ENCODE measurements at regions not wholly inside any gene's neighbourhood (a gene's known extent, or its start where the extent isn't known, plus 50 kb on each side); places are given as distances from the start of the nearest gene placed in this dataset.

- no peak for DNase-seq
These were observed 718.9 kb downstream of the BRD1 start for GRCh38 chr22:49108636-49109315.

GRCh38 chr22:49107961-49108530 is 719.6 kb downstream of the BRD1 start:
- DNase-seq: no peak

DNA sequence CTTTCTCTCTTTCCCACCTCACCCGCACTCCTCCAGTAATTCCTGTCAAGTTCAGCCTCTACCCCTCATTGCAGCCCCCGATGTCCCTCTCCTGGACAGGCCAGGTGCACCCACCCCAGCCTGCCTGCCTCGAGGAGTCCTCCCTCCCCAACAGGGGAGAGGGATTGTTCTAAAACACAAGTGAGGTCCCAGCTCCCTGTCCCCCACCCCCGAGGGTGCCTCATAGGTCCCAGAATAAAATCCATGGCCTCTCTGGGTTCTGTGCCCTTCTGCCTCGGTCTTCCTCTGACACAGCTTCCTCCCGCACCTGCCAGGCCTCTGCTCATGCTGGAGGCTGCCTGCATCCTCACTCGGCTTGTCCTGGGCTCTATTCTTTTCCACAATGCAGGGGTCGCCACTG is 720.1 kb downstream of the BRD1 start:
- DNase-seq: no peak

- no peak for DNase-seq
These were observed 720.9 kb downstream of the BRD1 start for GRCh38 chr22:49106842-49107152.

GRCh38 chr22:49106096-49106841 is 721.4 kb downstream of the BRD1 start:
- DNase-seq: no peak

- no peak for DNase-seq
These were observed 723.2 kb downstream of the BRD1 start for GRCh38 chr22:49104434-49104833.

- no peak for DNase-seq
These were observed 724.2 kb downstream of the BRD1 start for GRCh38 chr22:49103314-49104059.

DNA sequence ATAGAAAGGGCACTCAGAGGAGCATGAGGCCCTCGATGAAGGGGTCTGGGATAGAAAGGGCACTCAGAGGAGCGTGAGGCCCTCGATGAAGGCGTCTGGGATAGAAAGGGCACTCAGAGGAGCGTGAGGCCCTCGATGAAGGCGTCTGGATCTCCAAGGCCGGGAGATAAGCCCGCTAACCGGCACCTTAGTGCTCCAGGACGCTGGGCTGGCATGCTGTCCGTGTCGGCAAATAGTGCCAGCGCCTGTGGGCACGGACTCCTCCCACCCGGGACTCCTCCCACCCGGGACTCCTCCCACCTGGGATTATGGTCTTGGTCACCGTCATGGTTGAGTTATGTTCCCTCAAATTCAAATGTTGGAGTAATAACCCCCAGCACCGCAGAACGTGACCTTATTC is 725.3 kb downstream of the BRD1 start:
- DNase-seq: no peak

- DNase-seq: no peak
These were observed 725.8 kb downstream of the BRD1 start for GRCh38 chr22:49101873-49102272.

- DNase-seq: no peak
These were observed 726.4 kb downstream of the BRD1 start for GRCh38 chr22:49101225-49101624.

GRCh38 chr22:49100773-49101172 is 726.9 kb downstream of the BRD1 start:
- DNase-seq: no peak

DNA sequence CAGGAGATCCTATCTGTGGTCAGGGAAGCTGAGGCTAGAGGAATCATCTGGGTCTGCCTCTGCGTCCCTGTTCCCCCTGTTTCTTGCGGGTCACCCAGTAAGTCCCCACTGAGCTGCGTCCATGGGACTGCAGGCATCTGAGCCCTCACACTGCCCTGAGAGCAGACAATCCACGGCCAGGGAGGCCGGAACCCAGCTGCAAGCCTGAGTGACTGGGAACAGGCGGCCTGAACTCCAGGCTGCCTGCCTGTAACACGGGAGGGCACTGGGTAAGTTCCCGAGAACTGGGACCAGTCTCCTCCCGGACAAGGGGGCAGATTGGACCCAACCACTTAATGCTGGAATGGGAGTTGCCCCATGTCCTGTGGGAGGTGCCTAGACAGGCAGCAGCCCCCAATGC is 727.4 kb downstream of the BRD1 start:
- DNase-seq: no peak

GRCh38 chr22:49099496-49100124 is 728.1 kb downstream of the BRD1 start:
- DNase-seq: no peak

DNA sequence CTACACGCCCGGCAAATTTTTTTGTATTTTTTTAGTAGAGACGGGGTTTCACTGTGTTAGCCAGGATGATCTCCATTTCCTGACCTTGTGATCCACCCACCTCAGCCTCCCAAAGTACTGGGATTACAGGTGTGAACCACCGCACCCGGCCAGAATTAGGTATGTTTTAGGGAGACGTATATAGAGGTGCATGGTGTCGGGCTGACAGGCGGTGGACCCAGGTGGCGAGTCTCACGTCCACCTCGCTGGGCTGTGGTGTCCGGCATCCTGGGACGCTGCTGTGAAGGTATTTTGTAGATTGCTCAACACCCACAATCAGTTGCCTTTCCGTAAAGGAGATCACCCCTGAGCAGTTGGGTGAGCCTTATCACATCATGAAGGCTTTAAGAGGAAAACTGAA is 728.6 kb downstream of the BRD1 start:
- no peak for DNase-seq

- no peak for DNase-seq
These were observed 729.7 kb downstream of the BRD1 start for GRCh38 chr22:49097966-49098365.

DNA sequence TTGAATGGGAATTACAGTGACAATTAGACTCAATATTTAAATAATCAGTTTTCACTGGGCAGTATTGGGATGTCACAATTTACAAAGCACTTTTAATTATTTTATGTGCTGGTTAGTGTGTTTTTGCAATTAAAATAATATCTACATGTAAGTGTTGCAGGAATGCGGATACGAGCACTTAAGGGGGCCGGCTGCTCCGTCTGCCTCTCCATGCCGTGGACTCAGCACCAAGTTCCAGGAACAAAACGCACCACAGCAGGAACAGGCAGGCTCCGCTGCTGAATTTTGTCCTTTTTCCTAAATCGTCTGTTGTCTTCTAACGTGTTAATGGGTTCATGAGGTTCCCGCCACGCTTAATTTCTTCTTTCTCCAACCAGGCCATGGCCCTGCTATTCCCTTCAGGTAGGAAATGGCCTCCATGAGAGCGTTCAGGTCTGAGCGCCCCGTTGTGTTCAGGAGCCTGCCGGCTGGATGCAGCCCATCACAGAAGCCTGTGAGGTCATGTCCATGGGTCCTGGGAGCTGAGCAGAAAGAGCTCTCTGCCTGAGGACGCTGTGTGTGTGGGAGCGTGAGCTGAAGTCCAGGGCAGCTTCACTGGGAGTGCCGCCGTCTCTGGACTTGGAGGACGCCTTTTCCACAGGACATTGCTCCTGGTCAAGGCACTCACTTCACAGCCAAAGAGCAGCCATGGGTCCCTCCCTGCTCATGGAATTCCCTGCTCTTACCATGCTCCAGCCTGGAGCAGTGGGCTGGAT is 730.3 kb downstream of the BRD1 start:
- DNase-seq: no peak

DNA sequence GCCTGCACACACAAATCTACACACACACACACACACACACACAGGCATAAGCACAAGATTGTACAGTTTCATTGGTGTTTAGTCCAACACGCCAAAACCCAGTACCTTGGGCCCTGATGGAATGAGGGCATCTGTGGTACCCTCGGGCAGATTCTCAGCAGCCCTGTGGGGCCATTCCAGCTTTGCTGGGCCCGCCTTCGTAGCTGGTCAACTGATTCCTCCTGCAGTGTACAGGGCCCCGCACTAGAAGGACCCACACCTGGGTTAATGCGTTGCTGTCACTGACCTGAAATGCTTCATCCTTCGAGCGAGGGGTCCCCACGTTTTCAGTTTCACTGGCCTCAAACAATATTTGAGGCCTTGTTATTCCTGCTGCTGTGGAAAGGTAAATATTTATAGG is 731.2 kb downstream of the BRD1 start:
- no peak for DNase-seq

DNA sequence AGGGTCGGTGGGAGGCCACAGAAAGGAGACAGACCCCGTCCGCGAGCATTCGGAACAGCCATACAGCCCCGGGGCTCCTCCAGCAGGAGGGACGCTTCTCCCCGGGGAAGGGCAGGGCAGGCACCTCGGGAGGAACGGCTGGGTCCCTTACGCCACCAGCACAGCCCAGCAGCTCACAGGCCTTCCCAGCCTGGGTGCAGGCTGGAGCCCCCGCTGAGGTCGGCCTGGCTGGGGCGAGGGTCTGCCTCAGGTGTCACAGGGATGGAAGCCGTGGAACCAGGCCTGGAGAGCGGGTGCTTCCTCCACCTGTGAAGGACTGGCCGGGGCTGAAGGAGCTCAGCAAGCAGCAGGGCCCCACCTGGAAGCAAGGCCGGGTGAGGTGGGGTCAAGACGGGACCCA is 732.3 kb downstream of the BRD1 start:
- no peak for DNase-seq

DNA sequence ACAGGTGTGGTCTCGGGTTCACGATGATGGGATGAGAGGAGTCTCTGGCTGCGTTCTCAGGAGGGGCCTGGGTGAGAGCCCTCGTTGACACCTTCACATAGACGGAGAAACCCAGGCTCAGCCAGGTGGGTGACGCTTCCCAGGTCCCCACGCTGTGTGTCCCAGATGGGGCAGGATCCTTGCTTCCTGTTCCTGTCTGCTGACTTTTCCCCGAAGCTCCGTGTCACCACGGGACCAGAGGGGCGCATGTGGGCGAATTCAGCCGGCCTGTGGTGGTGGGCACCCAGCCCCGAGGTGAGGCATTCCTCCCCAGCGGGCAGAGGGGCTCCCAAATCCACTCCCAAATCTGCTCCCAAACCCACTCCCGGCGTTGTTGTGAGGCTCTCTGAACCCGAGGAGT is 732.8 kb downstream of the BRD1 start:
- DNase-seq: no peak

GRCh38 chr22:49094151-49094550 is 733.5 kb downstream of the BRD1 start:
- no peak for DNase-seq

DNA sequence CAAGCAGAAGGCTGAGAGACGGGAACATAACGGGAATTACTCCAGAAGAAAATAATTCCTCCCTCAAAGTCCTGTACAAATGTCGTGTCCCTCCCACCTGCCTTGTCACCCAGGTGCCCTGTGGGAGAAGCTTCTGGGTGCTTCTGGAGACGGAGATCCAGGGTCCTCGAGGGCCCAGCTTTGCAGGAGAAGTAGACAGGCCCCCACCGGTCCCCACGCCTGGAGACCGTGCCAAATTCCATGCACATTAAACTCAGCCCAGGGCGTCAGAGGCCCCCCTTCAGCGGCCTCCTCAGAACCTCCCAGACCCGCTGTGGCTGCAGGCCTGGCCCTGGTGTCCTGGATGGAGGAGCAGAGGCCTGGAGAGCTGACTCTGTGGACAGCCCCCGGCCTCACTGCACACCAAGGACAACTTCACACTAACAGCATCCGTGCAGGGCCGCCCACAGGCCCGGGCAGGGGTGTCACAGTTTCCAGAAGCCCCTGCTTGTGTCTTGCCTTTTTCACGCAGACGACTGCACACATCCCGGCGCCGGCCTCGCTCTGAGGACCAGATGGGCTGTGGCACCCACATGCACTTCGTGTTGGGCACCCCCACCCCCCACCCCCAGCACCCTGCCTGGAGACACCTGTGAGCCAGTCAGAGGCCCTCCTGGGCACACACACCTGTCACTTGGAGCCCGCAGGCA is 734.3 kb downstream of the BRD1 start:
- no peak for DNase-seq

DNA sequence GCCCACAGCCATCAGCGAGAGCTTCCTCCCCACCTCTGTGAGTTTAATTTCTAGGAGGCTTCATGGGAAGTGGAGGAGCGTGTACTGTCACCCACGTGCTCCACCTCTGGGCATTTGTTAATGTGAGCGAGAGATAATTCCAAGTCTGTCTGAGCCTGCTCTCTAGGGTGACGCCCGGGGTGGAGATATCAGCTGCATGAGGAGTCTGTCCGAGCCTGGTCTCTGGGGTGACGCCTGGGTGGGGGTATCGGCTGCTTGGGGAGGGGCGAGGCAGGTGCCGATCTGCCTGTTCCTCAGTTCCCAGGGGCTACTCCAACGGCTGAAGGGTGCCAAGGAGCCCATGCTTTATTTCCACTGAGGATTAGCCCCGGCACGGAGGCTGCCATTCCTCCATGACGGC is 735.0 kb downstream of the BRD1 start:
- DNase-seq: no peak

Data from activated effector memory CD4-positive, alpha-beta T cell treated with Interleukin-2 at 50 U/mL for 16 hours (primary cell).